ENCODE measurements at regions not wholly inside any gene's neighbourhood (a gene's known extent, or its start where the extent isn't known, plus 50 kb on each side); places are given as distances from the start of the nearest gene placed in this dataset.

DNA sequence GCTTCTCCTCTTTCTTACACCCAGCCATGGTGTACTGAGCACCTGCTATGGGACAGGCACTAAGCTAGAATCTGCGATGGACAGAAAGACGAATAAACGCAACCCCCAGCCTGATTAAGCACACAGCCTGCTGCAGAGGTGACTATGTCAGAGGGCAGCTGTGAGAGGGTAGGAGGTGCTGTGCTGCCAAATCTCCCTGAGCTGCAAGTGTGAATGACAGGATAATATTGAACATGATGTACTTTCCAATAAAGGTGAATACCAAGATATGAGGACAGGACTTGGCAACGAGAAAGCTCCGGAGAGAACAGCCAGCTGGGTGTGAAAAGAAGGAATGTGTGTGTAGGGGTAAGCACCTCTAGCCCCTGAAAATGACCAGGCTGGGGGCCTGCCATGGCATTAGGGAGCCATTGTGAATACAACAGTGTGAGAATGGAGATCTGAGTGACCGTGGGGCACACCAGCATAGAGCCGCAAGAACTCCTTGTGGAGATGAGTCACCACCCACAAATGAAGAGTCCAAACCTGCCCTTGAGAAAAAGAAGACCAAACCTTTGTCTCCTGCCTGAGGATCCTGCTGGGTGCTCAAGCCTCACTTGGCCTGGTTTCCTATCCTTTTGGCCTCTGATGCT is 83.0 kb upstream of the ATF3 start:
- no peak for DNase-seq

DNA sequence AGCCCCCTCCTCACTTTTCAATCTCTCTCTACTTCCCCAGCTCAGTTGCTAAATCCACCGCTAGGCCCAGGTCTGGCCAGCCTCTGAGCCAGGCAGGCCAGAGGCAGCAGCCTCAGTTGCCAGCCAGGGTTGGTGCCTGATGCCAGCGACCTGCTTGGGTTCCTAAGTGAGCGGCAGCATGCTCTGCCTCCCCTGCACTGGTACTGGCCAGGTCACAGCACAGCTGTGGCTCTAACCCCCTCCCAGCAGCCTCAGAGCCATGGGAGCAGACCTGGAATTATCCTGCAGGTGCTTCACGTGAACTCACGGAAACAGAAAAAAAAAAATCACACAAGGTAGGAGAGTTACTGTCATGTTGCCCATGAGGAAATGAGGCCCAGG is 82.5 kb upstream of the ATF3 start:
- no peak for DNase-seq

DNA sequence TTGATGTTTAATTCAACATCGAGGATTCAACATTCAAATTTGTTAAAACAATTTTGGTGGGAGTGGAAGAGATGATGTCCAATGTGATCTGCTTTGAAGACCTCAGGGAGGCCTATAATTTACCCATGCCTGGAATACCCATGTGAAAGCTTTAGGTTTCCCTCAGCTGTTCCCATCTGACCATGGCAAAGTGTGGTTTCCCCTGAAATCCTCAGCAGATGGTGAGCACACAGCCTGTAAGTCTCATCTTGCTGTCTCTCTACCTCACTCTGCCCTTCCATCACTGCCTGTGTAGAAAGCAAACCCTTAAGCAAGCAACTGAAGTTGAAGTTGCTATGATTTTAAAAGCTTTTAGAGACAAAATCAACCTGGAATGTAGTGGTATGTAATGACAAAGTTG is 80.1 kb upstream of the ATF3 start:
- DNase-seq, result no peak

DNA sequence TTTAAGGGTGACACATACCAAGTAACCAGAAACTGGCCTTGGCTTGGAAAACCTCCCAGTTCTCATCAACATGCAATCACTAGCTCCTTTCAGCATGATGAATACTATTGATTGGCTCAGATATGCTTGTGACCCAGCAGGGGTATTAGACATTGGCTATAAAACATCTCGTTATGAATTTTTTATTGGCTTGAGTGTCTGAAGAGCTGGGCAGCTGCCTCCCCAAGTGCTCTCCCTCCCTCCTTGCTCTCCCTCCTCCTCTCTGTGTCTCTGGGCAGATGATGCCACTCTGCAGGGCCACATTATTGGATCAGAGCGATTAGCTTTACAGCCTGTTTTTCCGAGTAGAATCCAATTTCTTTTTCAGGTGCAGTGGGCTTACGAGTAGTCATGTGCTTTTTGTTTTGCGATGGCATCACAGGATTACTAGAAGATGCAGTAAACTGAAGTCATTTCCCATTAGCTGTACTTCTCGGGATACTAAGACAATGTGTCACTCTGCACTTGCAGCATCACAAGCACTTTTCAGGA is 79.3 kb upstream of the ATF3 start:
- no peak for DNase-seq

DNA sequence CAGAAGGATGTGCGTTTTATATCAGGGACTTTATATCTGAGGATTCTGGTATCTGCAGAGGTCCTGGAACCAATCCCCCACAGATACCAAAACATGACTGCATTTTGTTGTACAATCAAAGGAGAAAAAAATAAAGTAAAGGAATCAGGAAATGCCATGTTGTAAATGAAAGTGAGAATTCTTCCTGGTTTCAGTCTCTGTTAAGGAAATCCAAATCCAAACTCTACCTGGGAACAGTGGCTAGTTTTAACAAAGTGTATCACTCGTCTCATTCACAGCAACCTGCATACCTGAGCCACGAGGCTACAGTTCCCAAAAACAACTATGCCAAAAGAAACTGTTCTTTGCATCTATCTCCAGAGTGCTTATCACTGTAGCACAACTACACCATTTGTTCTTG is 77.3 kb upstream of the ATF3 start:
- DNase-seq, result no peak

DNA sequence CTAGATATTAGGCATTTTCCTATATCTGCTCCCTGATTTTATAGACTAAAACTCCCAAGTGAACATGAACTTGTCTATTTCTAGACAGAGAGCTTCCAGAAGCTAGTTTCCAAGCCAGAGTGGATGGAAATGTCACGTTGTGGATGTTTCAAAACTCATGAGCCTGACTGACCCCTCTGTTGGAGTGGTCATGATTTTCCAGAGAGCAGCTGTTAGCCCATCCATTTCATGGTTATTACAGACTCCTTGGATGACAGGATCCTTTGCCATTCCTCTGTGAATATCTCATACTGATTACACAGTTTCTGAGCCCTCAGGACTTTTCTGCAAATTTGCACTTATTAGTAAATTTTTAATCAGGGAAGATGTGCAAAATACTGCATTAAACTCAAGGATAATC is 76.8 kb upstream of the ATF3 start:
- DNase-seq, result no peak

DNA sequence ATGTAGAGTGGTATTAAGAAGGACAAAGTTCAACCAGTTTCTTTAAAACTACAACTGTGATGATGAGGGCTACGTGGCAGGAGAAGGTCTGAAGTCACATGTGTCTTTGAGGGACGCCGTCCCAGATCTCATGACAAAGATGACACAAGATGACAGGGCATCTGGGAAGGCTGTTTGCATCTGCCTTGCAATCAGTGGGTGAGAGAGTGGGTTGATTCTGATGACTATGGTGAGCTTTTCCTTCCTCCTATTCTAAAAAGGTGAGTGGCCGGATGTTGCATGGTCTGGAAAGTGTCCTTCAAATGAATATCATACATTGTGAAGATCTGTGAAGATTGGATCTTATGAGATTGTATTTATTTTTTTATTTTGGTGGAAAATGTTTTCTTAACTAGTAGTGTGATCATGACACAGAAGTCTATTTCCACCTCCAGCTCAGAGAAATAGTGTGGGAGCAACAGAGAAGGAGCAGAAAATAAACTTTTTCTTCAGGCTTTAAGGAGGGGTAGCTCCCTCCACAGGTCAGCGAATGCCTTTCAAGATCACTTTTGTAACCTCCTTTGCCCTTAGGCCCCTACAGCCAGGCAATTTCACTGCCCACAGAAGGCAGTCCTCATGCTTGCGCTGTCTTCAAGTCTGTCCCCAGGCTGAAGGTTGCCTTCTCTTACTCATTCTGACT is 76.0 kb upstream of the ATF3 start:
- no peak for DNase-seq

DNA sequence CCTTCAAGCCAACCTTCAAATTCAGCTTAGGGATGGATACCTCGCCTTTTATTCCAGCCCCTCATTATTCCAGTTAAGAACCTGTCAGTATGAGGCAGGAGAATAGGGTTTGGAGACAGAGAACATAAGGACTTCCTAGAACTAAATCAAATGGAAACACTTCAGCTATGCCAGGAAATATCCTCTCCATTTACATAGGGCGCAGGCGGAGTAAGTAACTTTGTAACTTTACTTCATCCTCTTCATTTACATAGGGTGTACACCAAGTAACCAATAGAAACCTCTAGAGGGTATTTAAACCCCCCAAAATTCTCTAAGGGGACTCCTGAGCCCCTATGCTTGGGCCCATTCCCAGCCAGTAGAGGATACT is 75.4 kb upstream of the ATF3 start:
- no peak for DNase-seq

DNA sequence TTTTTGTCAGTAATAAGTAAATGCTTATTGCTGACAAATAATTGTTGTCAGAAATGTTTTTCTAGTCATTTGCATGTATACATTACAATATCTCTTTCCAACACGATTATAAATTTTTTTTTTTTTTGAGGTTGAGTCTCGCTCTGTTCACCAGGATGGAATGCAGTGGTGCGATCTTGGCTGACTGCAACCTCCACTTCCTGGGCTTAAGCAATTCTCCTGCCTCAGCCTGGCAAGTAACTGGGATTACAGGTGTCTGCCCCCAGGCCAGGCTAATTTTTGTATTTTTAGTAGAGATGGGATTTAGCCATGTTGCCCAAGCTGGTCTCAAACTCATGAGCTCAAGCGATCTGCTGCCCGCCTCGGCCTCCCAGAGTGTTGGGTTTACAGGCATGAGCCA is 72.0 kb upstream of the ATF3 start:
- no peak for DNase-seq

DNA sequence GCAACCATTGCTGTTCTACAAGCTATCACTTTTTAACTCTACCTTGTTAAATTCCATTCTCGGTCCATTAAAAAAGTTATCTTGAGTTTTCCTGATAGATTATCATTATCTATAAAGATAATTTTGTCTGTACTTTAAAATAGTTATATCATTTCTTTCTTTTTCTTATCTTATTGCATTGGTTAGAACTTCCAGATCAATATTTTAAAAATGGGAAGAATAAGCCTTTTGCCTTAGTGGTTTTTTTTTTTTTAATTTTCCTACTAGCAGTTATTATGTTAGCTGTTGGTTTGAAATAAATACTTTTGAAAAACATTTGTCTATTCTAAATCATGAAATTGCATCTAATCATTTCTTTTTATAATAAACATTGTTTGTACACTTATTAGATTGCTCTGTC is 71.0 kb upstream of the ATF3 start:
- DNase-seq, result no peak

DNA sequence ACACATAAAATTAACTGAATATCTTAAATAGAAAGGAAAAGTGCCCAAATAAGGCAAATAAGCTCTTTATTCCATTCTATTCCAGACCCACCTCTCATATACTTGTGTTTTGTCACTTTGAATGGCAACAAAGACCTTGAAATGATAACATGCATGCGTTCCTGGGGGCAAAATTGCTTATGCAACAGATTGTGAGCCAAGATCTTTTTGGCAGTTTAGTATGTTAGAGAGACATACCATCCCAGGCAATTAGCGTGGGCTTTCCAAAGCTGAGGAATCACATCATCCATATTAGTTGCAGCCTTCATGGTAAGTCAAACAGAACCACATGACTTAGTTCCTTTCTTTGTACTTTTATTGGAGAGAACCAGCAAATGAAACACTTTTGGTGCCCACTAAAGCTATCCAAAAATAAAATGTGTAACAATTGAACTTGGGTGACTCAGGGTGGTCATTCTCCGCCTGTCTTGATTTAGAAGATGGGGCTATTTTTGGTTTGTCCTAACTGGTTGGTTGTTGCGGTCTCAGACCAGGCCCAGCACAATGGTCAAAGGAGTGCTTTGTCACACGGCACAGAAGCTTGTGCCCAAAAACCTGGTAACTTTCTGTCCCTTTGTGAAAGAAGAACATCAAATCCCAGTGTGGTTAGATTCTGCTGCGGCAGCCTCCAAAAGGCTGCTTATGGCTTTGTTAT is 68.7 kb upstream of the ATF3 start:
- no peak for DNase-seq

DNA sequence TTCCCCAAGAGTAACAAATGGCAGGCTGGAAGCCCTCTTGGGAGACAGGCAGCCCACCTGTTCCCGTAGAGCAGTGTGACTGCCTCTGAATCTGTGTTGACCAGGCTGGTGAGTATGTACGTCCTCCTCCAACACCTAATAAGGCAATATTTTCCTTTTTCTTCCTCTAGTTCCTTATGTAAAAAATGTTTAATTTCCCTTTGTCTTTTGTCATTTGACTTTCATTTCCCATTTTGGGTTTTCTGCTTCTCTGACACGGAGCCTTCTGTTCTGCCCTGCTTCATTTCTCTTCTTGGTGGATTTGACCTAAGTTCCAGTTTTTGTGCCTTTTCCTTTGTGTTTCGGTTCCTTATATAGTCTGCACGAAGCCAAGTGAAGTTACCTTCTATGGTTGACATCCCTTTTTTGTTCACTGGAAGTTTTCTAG is 65.8 kb upstream of the ATF3 start:
- DNase-seq, result no peak

DNA sequence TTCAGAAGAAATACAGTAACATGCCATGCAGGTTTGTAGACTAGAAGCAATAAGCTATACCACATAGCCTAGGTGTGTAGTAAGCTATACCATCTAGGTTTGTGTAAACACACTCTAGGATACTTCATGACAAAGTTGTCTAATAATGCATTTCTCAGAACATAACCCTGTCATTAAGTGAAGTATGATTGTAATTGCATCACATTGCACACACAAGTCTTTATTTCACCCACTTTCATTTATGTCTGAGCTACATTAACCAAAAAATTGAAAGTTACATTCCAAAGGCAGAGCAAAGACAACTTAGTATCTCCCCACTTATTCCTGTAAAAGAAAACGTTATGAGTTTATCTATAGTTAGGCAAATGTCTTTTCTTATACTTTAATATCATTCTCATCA is 64.5 kb upstream of the ATF3 start:
- no peak for DNase-seq

DNA sequence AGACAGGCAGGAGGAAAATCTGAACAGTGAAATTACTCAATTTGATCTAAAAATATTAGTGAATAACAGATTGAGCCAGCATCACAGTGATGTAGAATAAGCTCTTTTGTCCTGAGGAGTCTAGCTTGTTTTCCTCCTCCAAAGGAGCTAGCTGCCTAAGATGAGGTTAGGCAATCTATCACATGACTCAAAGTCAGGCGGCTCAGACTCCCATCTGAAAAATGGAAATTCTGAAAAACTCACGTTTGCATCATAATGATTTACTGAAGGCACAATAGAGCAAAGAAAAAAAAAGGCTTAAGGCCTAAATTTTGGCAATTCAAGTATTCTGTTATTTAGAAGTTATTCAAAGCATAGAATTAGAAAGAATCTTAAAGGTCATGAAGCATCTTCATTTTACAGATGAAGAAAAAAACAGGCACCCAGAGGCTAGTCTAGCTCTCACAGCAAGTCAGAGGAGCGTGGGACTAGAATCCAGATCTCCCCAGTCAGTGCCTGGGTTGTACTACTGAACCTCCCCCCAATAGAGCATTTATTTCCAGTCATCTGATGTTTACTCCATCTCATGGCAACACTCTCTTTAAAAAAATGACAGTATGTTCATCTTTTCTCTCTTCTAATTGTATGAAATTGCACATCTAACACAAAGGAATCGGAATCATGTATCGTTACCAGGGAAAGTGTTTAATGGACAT is 62.5 kb upstream of the ATF3 start:
- DNase-seq, result no peak

DNA sequence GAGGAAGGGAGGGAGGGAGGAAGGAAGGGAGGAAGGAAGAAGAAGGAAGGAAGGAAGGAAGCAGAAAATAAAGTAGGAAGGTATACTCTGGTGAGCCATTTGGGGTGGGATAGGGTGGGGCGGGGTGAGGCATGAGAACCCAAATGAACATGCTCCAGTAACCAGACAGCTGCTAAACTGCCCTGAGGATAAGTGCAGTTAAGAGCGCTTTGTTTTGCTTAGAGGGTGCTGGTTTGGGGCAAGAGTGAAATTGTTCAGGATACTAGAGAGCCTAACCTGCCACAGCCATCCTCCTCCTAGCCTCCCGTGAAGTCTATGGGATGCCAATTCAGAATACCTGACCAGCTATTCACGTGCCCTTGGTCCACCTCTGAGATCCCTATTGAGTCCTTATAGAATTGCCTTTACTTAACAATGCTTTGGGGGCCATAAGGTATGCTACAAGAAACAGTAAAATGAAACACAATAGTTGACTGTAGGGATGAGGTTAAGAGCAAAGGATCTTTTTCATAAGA is 59.0 kb upstream of the ATF3 start:
- no peak for DNase-seq

DNA sequence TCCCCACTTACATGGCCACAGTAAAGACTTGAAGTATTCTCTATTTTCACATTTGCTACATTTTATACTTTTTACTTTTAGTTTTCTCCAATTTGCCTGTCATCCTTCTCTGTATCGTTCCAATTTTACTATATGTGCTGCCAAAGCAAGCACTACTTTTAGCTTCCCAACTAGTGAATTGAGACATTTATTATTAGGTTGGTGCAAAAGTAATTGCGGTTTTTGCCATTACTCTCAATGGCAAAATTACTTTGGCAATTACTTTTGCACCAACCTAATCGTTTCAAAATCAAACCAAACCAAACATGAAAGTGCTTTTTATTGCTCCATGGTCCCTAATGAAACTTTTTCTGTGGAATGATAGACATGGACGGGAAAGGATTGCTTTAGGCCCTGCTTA is 56.6 kb upstream of the ATF3 start:
- DNase-seq, result no peak

DNA sequence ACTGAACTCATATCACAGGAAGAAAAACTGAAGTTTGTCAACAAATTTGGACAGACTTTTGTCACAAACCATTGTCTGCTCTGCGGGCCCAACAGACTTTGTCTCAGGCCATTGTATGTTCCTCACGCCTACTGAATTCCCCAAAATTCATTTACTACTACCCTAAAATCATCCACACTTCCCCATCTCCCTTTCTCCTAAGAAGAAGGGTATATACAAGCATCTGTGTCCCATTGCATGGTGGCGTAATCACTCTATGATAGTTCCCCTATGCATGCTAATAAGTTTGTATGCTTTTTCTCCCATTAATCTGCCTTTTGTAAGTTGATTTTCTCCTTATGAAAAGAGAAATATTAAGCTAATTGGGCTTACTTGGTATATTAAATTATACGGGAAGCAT is 54.9 kb upstream of the ATF3 start:
- DNase-seq, result no peak

DNA sequence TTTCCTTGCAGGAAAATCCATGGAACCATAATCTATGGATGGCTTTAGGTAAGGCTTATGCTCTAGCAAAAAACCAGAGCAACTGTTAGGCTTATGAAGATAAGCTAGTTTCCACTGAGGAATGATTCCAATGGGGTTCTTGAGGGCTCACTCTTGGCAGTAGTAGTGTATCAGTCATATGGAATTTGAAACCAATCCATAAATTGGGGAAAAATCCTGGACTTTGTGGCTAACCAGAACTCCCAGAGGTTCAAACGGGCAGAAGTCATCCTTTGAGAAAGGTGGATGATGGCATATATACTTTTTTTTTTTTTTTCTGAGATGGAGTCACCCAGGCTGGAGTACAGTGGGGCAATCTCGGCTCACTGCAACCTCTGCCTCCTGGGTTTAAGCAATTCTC is 54.2 kb upstream of the ATF3 start:
- no peak for DNase-seq

DNA sequence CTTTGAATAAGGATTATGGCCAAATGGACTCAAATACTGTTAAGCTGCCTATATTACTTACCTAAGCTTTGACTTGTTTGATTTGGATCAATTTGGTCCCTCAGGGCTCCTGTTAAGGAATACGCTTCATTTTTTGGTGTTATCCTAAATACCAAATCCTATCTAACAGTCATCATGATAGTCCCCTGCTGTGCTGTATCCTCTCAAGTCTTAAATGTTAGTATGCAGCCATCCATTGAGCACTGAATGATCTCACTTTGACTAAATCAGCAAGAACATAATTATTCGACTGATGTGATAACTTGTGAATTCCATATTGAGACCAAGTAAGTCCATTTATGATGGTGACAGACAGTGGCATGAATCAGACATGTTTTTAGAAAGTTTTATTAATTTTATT is 53.1 kb upstream of the ATF3 start:
- no peak for DNase-seq

DNA sequence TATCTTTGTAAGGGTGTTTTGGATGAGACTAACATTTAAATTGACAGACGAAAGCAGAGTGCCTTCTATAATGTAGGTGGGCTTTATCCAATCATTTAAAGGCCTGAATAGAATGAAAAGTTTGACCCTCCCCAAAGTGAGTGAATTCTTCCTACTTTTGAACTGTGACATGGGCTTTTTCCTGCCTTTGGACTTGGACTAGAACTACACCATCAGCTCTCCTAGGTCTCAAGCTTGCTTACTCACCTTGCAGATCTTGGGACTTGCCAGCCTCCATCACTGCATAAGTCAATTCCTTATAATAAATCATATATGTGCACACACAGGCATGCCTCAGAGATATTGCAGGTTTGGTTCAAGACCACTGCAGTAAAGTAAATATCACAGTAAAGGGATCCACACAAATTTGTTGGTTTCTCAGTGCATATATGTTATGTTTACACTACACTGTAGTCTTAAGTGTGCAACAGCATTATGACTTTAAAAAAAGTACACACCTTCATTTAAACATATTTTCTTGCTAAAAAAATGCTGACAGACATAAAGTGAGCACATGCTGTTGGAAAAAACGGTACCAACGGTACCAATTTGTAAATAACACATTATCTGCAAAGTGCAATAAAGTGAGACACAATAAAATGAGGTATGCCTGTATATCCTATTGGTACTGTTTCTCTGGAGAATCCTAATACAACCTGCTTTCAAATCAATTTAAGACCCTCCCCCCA is 51.6 kb upstream of the ATF3 start:
- DNase-seq, result no peak

DNA sequence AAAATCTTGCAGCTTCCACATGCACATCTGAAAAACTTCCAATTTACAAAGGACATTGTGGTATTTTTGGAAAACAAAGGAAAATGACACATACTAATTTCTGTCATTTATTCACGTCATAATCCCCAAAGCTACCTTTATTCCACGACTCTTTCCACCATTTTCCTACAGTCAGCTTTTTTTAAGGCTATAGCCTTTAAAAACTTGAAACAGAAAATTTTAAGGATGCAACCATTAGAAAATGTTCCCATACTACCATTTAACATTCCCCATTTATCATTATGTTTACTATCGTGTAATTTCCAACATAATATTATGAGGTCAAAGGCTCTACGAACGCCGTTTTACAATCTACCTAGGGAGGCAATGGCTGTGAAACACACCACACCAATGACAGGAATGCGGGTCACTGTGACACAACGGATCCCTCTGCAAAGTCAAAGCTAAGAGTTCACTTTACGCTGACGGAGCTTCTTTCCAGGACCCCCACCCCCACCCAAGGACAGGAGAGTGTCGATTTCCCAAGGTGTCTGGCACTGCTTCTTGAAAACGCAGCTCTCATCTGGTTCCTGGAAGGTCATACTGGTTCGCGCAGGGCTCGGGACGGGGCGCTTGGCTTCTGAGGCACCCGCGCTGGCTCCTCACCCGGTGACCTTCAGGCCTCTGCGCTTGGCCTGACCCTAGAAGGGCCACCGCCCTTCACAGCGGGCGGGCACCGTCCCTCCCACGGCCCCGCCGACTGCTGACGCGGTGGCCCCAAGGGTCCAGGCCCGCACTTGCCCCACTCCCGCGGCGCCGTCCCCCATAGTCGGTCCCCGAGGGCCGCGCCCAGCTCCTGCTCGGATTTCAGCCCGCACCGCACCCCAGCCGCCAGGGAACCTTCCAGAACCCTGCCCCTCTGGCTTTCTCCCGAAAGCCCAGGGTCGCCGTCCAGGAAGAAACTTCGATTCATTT is 50.5 kb upstream of the ATF3 start:
- DNase-seq, result peak; percentile 35

Measured in renal pelvis (tissue), 1 donor.